ENCODE measurements at regions not wholly inside any gene's neighbourhood (a gene's known extent, or its start where the extent isn't known, plus 50 kb on each side); places are given as distances from the start of the nearest gene placed in this dataset.

GRCh38 chr1:11373895-11374747 lies 101.1 kb downstream of the UBIAD1 start:
- no peak for DNase-seq

- DNase-seq = peak; percentile 48 to 62
Observed at GRCh38 chr1:11374748-11375110, 101.7 kb downstream of the UBIAD1 start.

DNA sequence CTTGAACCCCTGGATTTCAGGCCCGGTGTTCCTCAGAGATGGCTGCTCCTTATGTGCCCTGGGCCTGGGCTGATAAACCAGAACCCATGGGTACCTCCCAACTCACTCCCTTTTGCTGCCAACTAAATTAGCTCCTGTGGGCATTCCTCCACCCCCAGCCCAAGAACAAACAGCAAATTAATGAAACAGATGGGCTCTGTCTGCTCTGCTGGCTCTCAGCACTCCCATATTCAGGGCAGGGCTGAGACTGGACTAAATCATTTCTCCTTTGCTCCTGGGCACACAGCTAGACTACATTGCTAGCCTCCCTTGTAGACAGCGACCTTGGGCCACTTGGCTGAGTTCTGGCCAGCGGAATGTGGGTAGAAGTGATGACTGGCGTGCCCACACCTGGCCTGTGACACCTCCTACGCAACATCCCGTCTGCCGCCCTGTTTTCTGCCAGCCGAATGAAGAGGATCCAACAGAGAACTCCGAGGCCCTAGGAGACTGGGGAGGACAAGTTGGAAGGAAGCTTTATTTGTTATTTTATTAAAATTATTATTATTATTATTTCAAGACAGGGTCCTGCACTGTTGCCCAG lies 101.9 kb upstream of the DISP3 start:
- peak; percentile 42 to 78 for DNase-seq

- DNase-seq = no peak
Observed at GRCh38 chr1:11377954-11378353, 101.0 kb upstream of the DISP3 start.

GRCh38 chr1:11379851-11380250 lies 99.1 kb upstream of the DISP3 start:
- DNase-seq = peak; percentile 90

GRCh38 chr1:11380500-11380899 lies 98.5 kb upstream of the DISP3 start:
- peak in 1 of 2 experiments; percentile 11 for DNase-seq

GRCh38 chr1:11383553-11384169 lies 95.3 kb upstream of the DISP3 start:
- no peak for DNase-seq

- no peak for DNase-seq
Observed at GRCh38 chr1:11384170-11384554, 94.8 kb upstream of the DISP3 start.

DNA sequence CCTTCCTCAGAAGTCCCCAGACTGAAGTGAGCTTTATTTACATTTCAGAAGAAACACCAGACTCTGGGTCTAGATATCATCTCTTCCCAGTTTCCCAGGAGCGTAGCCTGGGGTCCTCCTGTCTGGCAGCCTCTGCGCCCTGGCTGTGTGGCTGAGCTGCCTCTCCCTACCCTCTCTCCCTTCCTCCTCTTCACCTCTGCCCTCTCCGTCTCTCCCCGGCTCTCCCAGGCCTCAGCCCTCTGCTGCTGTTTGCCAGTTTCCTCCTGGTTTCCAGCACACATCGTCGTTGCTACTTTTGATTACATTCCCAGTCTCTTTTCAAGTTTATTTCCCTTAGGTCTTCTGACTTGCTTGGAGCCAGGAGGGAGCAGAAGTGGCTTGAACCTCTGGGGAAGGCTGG lies 91.1 kb upstream of the DISP3 start:
- no peak for DNase-seq

GRCh38 chr1:11388617-11389016 lies 90.3 kb upstream of the DISP3 start:
- DNase-seq = no peak

DNA sequence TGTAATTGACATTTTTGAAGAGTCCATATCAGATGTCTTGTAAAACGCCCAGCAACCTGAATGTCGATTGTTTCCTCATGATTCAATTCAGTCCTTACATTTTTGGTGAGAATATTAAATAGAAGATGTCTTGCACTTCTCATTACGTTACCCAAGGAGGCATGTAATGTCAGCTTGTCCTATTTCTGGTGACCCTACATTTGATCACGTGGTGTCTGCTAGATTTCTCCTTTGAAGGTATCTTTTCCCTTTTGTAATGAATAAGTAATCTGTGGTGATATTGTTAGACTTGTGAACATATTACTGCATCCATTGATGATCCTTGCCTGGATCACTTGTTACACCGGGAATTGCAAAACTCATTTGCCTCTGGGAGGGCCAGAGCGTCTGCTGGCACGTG lies 87.6 kb upstream of the DISP3 start:
- no peak for DNase-seq

GRCh38 chr1:11391886-11392285 lies 87.1 kb upstream of the DISP3 start:
- DNase-seq = no peak

GRCh38 chr1:11394592-11395245 lies 84.2 kb upstream of the DISP3 start:
- DNase-seq = no peak

GRCh38 chr1:11395616-11396015 lies 83.3 kb upstream of the DISP3 start:
- DNase-seq = no peak

DNA sequence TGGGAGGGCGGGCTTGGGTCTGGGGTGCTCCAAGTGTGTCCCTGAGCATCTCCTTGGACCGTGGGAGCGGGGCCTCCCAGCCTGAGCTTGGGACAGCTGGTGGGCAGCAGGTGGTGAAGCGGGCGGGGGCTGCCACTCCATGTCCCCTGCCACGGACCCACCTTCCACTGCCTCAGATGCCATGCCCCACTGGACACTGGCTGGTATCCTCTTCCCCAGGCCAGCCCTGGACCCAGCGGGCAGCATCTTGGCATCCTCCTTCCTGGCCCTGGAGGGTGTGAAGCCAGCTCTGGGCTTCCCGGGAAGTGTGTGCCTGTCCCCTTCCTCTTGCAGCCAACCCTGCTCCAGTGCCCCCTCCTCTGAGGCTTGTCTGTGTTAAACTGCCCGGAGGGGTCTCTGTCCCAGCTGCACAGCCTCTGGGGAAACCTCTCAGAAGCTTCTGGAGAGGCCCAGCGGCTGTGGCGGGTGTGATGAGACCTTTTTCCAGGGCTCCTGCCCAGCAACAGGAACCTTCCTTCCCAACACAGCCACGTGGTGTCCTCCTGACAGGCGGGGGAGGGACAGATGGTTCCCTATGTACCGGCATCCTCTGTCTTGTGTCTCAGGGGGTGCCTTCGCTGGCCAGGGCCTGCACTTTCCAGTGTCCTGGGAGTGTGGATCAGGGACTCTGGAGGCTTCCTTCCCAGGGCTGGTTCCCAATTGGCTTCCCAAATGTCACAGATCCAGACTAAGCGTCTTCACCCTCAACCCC lies 81.6 kb upstream of the DISP3 start:
- DNase-seq = peak; percentile 38 to 71

GRCh38 chr1:11399250-11399649 lies 79.7 kb upstream of the DISP3 start:
- no peak for DNase-seq

GRCh38 chr1:11400155-11400554 lies 78.8 kb upstream of the DISP3 start:
- DNase-seq = no peak

- DNase-seq = no peak
Observed at GRCh38 chr1:11400567-11400966, 78.4 kb upstream of the DISP3 start.

- DNase-seq = no peak
Observed at GRCh38 chr1:11406845-11407244, 72.1 kb upstream of the DISP3 start.

DNA sequence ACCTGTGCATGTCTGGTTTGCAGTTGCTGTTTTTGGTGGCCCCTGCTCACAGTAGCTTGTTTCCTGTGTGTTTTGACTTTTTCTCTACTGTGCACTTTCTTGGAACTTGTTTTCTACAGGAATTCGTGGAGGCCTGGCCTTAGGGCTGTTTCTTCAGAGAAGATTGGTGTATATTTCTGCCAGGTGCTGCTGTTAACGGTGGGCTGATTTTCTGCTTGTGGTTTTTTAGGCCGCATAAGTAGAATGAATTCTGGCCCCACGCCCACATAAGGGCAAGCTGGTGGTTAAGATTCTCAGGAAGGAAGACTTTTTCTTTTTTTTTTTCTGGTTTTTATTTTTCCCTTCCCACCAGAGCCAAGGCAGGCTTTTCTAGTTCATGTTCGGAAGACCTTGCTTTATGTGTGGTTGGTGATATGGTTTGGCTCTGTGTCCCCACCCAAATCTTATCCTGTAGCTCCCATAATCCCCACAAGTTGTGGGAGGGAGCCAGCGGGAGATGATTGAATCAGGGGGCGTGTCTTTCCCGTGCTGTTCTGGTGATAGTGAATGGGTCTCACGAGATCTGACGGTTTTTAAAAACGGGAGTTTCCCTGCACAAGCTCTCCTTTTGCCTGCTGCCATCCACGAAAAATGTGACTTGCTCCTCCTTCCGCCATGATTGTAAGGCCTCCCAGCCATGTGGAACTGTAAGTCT lies 71.5 kb upstream of the DISP3 start:
- no peak for DNase-seq

DNA sequence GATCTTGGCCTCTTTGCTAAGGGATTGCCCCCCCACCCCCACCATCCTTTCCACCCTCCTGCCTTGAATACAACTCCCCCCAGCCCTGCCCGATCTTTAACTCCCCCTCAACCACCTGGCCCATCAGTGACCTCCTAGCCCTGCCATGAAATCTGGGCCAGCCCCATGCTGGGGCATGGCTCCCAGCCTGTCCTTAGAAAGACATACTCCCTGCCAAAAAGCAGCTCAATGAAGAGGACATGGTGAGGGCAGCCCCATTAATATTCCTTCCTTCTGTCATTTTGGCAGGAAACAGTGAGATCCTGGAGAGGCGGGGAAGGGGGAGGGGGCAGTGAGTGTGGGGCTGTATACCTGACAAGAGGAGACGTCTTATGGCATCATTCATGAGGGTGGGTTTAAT lies 66.8 kb upstream of the DISP3 start:
- DNase-seq = peak; percentile 19 to 62

- peak; percentile 57 to 72 for DNase-seq
Observed at GRCh38 chr1:11413986-11414391, 65.0 kb upstream of the DISP3 start.
